ENCODE measurements at regions not wholly inside any gene's neighbourhood (a gene's known extent, or its start where the extent isn't known, plus 50 kb on each side); places are given as distances from the start of the nearest gene placed in this dataset.
"Not testable (repeated sequence)": the region's sequence is repeated elsewhere in the genome, so short reads cannot be mapped to it uniquely, and the experiment has no call there.

DNA sequence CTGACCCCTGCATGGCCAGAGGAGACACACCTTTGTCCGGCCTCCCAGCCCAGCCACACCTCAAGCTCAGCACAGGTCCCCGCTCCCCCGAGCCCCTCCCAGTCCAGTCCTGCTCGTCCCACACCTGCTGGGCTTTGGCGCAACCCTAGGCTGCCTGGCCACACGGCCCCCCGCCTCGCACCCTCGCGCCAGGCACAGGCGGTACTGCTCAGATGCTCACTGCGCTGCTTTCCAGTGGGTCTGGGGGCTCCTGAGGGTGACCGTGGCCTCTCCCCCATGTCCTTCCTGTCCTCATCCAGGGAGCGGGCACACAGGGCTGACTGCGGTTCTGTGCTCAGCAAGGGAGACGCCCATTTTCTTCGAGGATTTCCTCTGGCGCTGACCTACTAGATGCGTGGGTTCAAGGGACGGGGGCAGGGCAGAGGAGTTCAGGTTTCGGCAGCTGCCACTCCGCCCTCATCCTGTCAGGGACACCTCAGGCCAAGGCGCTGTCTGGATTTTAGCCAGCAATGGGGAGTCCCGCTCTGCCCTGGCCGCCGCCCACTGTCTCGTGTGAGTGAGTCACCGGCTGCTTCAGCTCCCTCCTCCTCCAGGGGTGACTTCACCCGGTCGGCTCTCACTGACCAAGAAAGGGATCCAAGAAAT is 118.0 kb upstream of the ZNF469 start:
- ChIA-PET CTCF (interaction anchor here (1.1 kb wide), 1 partner anchor 73 kb away, joined by 3 read pairs; no protein-coding TSS in a partner anchor), POLR2A (no interaction called here)
- no peaks in the 10 kb centered on the region for H3K9me3 Mint-ChIP-seq
- H3K4me1 Mint-ChIP-seq = peaks cover 17% of the 10 kb centered on the region
- no peak for TF ChIP-seq ATF1 (CRISPR knock-in tag; IDR thresholded peaks at IDR 0.05)
- TF ChIP-seq, protein P1, sequence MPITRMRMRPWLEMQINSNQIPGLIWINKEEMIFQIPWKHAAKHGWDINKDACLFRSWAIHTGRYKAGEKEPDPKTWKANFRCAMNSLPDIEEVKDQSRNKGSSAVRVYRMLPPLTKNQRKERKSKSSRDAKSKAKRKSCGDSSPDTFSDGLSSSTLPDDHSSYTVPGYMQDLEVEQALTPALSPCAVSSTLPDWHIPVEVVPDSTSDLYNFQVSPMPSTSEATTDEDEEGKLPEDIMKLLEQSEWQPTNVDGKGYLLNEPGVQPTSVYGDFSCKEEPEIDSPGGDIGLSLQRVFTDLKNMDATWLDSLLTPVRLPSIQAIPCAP (CRISPR knock-in tag; IDR thresholded peaks at IDR 0.05) = no peak
- no peak for TF ChIP-seq SMAD4 (CRISPR knock-in tag; IDR thresholded peaks at IDR 0.05)
- TF ChIP-seq OVOL2 (CRISPR knock-in tag; IDR thresholded peaks at IDR 0.05; ENCODE audit: borderline replicate concordance) = no peak
- TF ChIP-seq NFE2L1 (CRISPR knock-in tag; IDR thresholded peaks at IDR 0.05) = no peak
- no peak for TF ChIP-seq ZNF219 (CRISPR knock-in tag; IDR thresholded peaks at IDR 0.05; ENCODE audit: borderline replicate concordance)
- TF ChIP-seq ZNF121 (CRISPR knock-in tag; IDR thresholded peaks at IDR 0.05) = no peak
- TF ChIP-seq, protein P2, sequence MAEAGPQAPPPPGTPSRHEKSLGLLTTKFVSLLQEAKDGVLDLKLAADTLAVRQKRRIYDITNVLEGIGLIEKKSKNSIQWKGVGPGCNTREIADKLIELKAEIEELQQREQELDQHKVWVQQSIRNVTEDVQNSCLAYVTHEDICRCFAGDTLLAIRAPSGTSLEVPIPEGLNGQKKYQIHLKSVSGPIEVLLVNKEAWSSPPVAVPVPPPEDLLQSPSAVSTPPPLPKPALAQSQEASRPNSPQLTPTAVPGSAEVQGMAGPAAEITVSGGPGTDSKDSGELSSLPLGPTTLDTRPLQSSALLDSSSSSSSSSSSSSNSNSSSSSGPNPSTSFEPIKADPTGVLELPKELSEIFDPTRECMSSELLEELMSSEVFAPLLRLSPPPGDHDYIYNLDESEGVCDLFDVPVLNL (CRISPR knock-in tag; IDR thresholded peaks at IDR 0.05; ENCODE audit: borderline replicate concordance, low read depth) = no peak
- no peak for TF ChIP-seq SMAD3 (CRISPR knock-in tag; IDR thresholded peaks at IDR 0.05; ENCODE audit: borderline replicate concordance)
- H3K27me3 Mint-ChIP-seq (ENCODE audit: low read depth) = no peaks in the 10 kb centered on the region; the same call in 1 of the 2 replicates
- H3K27ac Mint-ChIP-seq = no peak overlapping the region
- no peaks in the 10 kb centered on the region for H3K36me3 Mint-ChIP-seq
- no peak overlapping the region for H3K4me3 Mint-ChIP-seq
- DNase-seq (ENCODE audit: low spot score) = peak; percentile 48
- ATAC-seq = peak; percentile 85

DNA sequence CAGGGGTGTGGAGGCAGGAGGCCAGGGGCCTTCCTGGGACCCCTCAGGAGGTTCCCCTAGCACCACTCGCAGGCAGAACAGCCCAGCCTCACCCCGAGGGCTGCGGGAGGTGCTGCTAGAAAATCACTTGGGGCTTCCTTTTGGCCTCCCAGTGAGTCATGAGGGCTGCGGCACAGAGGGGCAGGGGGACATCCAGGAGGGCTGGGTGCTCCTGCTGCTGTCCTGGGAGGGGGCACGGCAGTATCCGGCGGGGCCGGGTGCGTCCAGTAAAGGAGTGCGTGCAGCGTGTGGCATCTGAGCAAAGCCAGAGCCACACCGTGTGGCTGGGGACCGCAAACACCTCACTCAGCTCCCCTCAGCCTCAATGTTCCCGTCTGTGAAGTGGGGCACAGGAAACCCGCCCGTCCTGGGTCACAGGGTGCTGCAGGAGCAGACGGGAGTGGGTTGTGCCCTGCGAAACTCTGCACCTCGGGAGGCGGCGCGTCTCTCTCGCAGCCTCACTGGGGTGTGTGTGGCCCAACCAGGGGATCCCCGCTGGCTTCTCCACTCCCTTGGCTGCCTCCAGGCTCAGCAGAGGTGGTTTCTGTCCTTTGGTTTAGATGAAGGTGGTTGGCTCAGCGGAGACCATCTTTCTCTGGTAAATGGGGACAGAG is 117.3 kb upstream of the ZNF469 start:
- peaks cover 12% of the 10 kb centered on the region for H3K4me1 Mint-ChIP-seq
- CTCF ChIA-PET; DNase-seq (ENCODE audit: low spot score); H3K9me3 Mint-ChIP-seq; H3K27me3 Mint-ChIP-seq (ENCODE audit: low read depth); POLR2A ChIA-PET; H3K27ac Mint-ChIP-seq; H3K36me3 Mint-ChIP-seq; ATAC-seq; H3K4me3 Mint-ChIP-seq: not testable (repeated sequence)

GRCh38 chr16:88266036-88266435 is 116.7 kb upstream of the ZNF469 start:
- ATAC-seq; H3K36me3 Mint-ChIP-seq; H3K4me1 Mint-ChIP-seq; H3K4me3 Mint-ChIP-seq; H3K27ac Mint-ChIP-seq; H3K9me3 Mint-ChIP-seq; DNase-seq (ENCODE audit: low spot score); H3K27me3 Mint-ChIP-seq (ENCODE audit: low read depth); POLR2A ChIA-PET; CTCF ChIA-PET: not testable (repeated sequence)

- POLR2A ChIA-PET; ATAC-seq; H3K4me3 Mint-ChIP-seq; H3K36me3 Mint-ChIP-seq; CTCF ChIA-PET; H3K27ac Mint-ChIP-seq; H3K4me1 Mint-ChIP-seq; DNase-seq (ENCODE audit: low spot score); H3K27me3 Mint-ChIP-seq (ENCODE audit: low read depth); H3K9me3 Mint-ChIP-seq: not testable (repeated sequence)
Observed at GRCh38 chr16:88266935-88267551, 115.7 kb upstream of the ZNF469 start.

- CTCF ChIA-PET = interaction anchor here (0.6 kb wide), 1 partner anchor 169 kb away, joined by 3 read pairs; no protein-coding TSS in a partner anchor
- H3K4me1 Mint-ChIP-seq; H3K4me3 Mint-ChIP-seq; H3K36me3 Mint-ChIP-seq; H3K27me3 Mint-ChIP-seq (ENCODE audit: low read depth); POLR2A ChIA-PET; DNase-seq (ENCODE audit: low spot score); ATAC-seq; H3K9me3 Mint-ChIP-seq; H3K27ac Mint-ChIP-seq: not testable (repeated sequence)
Observed at GRCh38 chr16:88268186-88268970, 114.4 kb upstream of the ZNF469 start.

DNA sequence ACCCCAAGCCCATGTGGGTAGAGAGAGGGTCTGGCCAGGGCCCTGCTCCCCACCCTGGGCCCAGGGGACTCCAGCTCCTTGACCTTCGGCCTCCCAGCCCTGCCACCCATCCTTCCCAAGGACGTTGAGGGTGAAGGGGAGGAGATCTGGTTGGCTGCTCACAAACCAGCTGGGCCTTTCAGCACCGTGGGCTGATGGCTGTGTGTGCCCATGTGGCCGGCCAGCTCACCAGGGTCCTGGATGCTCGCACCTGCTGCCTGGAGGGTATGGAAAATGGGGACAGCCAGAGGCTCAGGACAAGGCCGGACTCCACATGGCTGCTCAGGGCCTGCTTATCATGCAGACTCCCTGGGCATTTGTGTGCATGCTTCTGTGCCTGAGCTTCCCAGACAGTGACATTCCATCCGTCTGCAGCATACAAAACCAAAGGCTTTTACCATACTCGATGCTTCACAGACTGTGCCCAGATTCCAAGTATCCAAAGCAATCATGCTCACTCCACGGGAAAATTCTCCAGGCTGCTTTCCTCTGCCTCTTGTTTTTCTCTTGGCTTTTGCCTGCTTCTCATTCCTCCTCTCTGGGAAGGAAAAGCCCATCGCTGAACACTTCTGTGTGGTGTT is 112.5 kb upstream of the ZNF469 start:
- H3K27me3 Mint-ChIP-seq (ENCODE audit: low read depth); H3K9me3 Mint-ChIP-seq; CTCF ChIA-PET; ATAC-seq; H3K27ac Mint-ChIP-seq; DNase-seq (ENCODE audit: low spot score); POLR2A ChIA-PET; H3K36me3 Mint-ChIP-seq; H3K4me3 Mint-ChIP-seq; H3K4me1 Mint-ChIP-seq: not testable (repeated sequence)

GRCh38 chr16:88271296-88271695 is 111.5 kb upstream of the ZNF469 start:
- H3K36me3 Mint-ChIP-seq; ATAC-seq; CTCF ChIA-PET; POLR2A ChIA-PET; H3K4me3 Mint-ChIP-seq; H3K27me3 Mint-ChIP-seq (ENCODE audit: low read depth); DNase-seq (ENCODE audit: low spot score); H3K4me1 Mint-ChIP-seq; H3K9me3 Mint-ChIP-seq; H3K27ac Mint-ChIP-seq: not testable (repeated sequence)

GRCh38 chr16:88271776-88272175 is 111.0 kb upstream of the ZNF469 start:
- H3K27ac Mint-ChIP-seq; DNase-seq (ENCODE audit: low spot score); H3K36me3 Mint-ChIP-seq; CTCF ChIA-PET; H3K4me1 Mint-ChIP-seq; H3K27me3 Mint-ChIP-seq (ENCODE audit: low read depth); POLR2A ChIA-PET; ATAC-seq; H3K4me3 Mint-ChIP-seq: not testable (repeated sequence)
- H3K9me3 Mint-ChIP-seq = peaks cover 12% of the 10 kb centered on the region

- DNase-seq (ENCODE audit: low spot score); CTCF ChIA-PET; POLR2A ChIA-PET; H3K4me1 Mint-ChIP-seq; H3K27ac Mint-ChIP-seq; H3K4me3 Mint-ChIP-seq; H3K36me3 Mint-ChIP-seq; ATAC-seq; H3K27me3 Mint-ChIP-seq (ENCODE audit: low read depth): not testable (repeated sequence)
- peaks cover 18% of the 10 kb centered on the region for H3K9me3 Mint-ChIP-seq
Observed at GRCh38 chr16:88272437-88272836, 110.3 kb upstream of the ZNF469 start.

Measured in WTC11 (cell line).